DMS153 treated with DMSO at 0.1 percent for 48 hours (cell line): ENCODE measurements at regions not wholly inside any gene's neighbourhood (a gene's known extent, or its start where the extent isn't known, plus 50 kb on each side); places are given as distances from the start of the nearest gene placed in this dataset.
"Not testable (repeated sequence)": the region's sequence is repeated elsewhere in the genome, so short reads cannot be mapped to it uniquely, and the experiment has no call there.

Experiments used
- DNase-seq: peaks from one replicate; lab custom pipeline; 2025; ENCODE audit not compliant: unreplicated experiment; lab: John Stamatoyannopoulos, UW

- no peak for DNase-seq
Measured at GRCh38 chr17:34474706-34475105, 104.7 kb upstream of the TMEM132E start.

GRCh38 chr17:34472363-34472762, 107.0 kb upstream of the TMEM132E start:
- DNase-seq: no peak

DNA sequence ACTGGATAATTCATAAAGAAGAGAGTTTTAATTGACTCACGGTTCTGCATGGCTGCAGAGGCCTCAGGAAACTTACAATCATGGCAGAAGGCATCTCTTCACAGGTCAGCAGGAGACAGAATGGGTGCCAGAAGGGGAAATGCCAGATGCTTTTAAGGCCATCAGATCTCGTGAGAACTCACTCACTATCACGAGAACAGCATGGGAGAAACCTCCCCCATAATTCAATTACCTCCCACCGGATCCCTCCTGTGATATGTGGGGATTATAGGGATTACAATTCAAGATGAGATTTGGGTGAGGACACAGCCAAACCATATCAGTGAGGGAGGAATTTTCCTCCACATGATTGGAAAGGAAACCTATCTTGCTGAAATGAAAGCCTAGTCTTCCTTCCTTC, 108.1 kb upstream of the TMEM132E start:
- DNase-seq: not testable (repeated sequence)

GRCh38 chr17:34465789-34466188, 102.8 kb upstream of the CCL1 start:
- DNase-seq: no peak

GRCh38 chr17:34464812-34465211, 101.8 kb upstream of the CCL1 start:
- DNase-seq: no peak

GRCh38 chr17:34458266-34458665, 95.2 kb upstream of the CCL1 start:
- DNase-seq: no peak

DNA sequence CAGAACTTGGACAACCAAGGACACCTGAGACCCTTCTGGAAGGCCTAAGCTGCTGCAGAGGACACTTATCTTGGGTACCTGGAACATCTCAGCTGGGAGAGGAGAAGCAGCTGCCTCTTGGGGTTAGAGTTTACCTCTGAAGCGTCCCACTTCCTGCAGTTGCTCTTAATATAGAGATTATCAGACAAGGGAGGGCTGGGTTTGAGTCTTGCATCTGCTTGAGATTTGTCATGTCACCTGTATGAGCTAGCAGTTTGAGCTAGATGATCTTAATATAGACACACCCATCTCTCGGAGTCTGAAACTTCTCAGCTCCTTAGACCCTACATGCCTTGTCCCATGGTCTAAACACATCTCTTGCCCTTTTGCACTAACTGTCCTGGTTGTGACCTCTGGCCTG, 93.1 kb upstream of the CCL1 start:
- DNase-seq: no peak

DNA sequence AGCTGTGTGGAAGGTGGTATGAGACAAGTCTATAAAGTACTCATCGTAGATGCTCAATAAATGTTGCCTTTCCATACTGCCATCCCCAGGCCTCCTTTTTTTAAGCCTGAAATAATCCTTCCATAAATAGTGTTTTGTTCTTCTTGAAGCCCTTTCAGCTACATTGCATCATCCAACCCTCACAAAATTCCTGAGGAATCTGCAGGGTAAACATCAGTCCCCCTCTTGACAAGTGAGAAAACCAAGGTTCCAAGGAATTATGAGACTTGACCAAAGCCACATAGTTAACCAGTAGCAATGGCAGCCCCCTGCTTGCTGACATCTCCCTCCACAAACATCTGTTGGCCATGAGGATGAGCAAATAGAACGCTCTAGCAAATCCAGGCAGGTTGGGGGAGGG, 89.7 kb upstream of the CCL1 start:
- DNase-seq: no peak

- DNase-seq: no peak
Measured at GRCh38 chr17:34451313-34451712, 88.3 kb upstream of the CCL1 start.

DNA sequence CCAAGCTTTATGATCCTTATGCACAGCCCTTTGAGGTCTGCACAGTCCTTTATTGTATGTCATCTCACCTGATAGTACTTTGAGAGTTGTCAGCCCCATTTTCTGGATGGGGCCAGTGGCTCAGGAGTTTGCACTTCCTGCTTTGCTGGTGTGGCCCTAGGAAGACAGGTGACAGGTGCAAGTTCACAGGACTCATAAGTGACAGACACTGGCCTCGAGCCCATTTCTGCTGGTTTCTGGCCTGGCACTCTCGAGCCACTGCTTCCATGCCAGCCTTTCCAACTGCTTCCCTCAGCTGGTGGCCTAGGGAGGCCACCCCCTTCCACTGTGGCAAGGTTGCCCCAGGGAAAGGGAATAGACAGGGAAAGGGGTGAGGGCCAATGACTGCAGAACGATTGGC, 84.4 kb upstream of the CCL1 start:
- no peak for DNase-seq

- no peak for DNase-seq
Measured at GRCh38 chr17:34445101-34445500, 82.1 kb upstream of the CCL1 start.

GRCh38 chr17:34443619-34444469, 80.8 kb upstream of the CCL1 start:
- no peak for DNase-seq

DNA sequence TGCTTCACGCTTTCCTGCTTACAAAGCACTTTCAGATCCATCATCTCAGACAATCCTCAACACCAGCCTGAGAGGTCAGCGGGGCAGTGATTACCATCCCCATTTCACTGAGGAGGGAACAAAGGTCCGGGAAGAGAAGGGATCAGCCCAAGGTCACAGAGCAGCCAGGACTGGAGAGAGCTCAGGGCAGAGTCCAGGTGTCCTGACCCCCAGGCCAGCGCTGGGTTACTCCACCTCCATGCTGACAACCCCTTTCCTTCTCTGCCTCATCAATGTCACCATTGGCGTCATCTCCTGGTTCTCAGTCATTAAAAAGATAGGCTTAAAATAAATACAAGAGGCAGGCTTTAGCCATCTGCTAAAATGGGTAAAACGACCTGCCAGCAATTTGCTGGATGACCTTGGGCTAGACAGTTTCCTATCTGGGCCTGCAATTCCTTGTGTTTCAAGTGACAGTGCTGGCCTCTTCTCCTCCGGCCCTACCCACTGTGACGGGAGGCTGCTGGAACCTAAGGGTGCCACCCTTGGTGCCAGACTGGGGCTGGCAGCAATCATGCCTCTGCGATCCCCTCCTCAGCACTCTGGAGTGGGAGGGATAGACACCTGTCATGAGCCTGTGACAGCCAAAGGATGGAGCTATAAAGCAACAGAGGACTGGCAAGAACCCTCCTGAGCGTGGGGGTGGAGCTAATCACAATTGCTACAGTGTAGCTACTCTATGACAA, 79.5 kb upstream of the CCL1 start:
- DNase-seq: no peak

GRCh38 chr17:34437188-34437587, 74.2 kb upstream of the CCL1 start:
- DNase-seq: no peak

DNA sequence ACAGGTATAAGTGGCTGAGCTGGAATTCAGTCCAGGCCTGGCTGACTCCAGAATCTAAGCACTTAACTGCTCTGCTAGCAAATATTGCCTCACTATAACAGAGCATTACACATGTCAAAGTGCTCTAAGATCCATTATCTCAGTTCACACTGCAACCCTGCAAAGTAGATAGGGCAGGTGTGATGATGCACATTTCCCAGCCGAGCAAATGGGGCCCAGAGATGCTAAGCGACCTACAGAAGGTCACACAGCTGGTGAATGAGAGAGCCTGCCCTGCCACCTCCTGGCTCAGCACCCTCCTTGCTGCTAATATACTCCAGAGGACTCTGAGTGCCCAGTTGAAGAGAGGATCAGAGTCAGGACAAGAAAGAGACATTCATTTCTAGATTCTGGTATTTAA, 73.6 kb upstream of the CCL1 start:
- no peak for DNase-seq

- no peak for DNase-seq
Measured at GRCh38 chr17:34435182-34435928, 72.3 kb upstream of the CCL1 start.

- DNase-seq: no peak
Measured at GRCh38 chr17:34434052-34434451, 71.0 kb upstream of the CCL1 start.

GRCh38 chr17:34424814-34425491, 61.9 kb upstream of the CCL1 start:
- DNase-seq: no peak

DNA sequence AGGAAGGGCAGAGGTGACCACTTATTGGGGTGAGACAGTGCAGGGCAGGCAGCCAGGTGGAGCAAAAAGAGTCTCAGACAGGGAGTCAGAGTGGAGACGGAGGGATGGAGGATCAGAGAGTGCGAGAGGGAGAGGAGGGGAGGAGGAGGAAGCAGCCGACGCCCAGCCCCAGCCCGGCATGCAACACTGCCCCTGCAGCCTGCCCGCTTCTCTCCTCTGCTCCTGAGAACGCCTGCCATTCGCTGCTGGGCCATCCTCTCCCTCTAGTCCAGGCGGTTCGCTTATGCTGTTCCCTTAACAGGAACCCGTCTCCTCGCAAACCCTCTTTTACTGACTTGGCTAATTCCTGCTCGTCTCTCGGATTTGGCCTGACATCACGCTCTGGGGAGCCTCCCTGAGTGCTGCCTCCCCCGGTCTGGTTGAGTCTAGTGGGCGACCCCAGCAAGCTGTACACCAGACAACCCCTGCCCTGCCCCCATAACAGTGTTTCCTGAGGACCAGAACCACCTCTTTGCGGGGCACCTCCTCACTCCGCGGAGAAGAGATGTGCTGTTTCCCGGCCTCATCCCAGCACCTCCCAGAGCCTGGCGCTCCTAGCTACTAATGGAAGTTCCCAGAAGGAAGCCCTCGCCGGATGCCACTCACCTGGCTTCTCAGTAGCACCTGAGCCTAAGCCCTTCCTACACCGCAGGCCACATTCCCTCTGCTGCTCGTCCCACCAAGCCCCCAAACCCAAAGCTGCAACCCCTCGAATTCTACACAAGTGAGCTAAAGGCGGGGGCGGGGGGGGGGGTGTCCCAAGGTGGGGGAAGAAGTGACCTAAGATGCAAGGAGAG, 61.2 kb upstream of the CCL1 start:
- DNase-seq: no peak

DNA sequence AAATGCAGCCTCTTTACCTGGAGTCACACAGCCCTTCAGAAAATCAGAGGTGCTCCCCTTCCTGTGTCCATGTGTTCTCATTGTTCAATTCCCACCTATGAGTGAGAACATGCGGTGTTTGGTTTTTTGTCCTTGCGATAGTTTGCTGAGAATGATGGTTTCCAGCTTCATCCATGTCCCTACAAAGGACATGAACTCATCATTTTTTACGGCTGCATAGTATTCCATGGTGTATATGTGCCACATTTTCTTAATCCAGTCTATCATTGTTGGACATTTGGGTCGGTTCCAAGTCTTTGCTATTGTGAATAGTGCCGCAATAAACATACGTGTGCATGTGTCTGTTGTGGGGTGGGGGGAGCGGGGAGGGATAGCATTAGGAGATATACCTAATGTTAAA, 60.3 kb upstream of the CCL1 start:
- not testable (repeated sequence) for DNase-seq
